DOHH2 (cell line): ENCODE measurements at regions not wholly inside any gene's neighbourhood (a gene's known extent, or its start where the extent isn't known, plus 50 kb on each side); places are given as distances from the start of the nearest gene placed in this dataset.

Source experiments
- H3F3A ChIP-seq: fragments of 200-600 bp; sonication (generic), shearing (Covaris generic); 2 replicates; pipeline ENCODE4 v1.6.0; 2016; ENCODE audit warnings: antibody characterized with exemption, mild to moderate bottlenecking; ENCODE audit not compliant: control insufficient read depth, insufficient read depth
- H3K27ac ChIP-seq: fragments of 200-600 bp; sonication (generic); 2 replicates; pipeline ENCODE4 v1.5.1; 2014; ENCODE audit warnings: low read depth, mild to moderate bottlenecking, low read length, moderate library complexity
- H3K27me3 ChIP-seq: fragments of 200-600 bp; sonication (generic); 2 replicates; pipeline ENCODE4 v1.6.1; 2014; ENCODE audit warnings: mild to moderate bottlenecking, low read length, mixed read lengths; ENCODE audit not compliant: control insufficient read depth
- H3K36me3 ChIP-seq: fragments of 200-600 bp; sonication (generic); 2 replicates; pipeline ENCODE4 v1.6.1; 2014; ENCODE audit warnings: mild to moderate bottlenecking, low read length, moderate library complexity, mixed read lengths; ENCODE audit not compliant: control insufficient read depth
- H3K4me1 ChIP-seq: fragments of 200-600 bp; sonication (generic); 2 replicates; pipeline ENCODE4 v1.6.1; 2014; ENCODE audit warnings: mild to moderate bottlenecking, low read length, mixed read lengths; ENCODE audit not compliant: control insufficient read depth
- H3K4me2 ChIP-seq: fragments of 200-600 bp; sonication (generic); 2 replicates; pipeline ENCODE4 v1.6.0; 2014; ENCODE audit warnings: mild to moderate bottlenecking, low read length, moderate library complexity
- H3K4me3 ChIP-seq: fragments of 200-600 bp; sonication (generic); 2 replicates; pipeline ENCODE4 v1.5.1; 2014; ENCODE audit warnings: mild to moderate bottlenecking, low read length, mixed read lengths
- H3K79me2 ChIP-seq: fragments of 200-600 bp; sonication (generic); 2 replicates; pipeline ENCODE4 v1.6.1; 2014; ENCODE audit warnings: mild to moderate bottlenecking, low read length, mixed read lengths; ENCODE audit not compliant: control insufficient read depth
- H3K9me2 ChIP-seq: fragments of 200-600 bp; sonication (generic); replicated peaks from 2 replicates; pipeline ENCODE4 v1.6.1; 2014; ENCODE audit warnings: mild to moderate bottlenecking, low read length, mixed read lengths; ENCODE audit not compliant: control insufficient read depth
- H3K9me3 ChIP-seq: fragments of 200-600 bp; sonication (generic); 2 replicates; pipeline ENCODE4 v1.6.1; 2014; ENCODE audit warnings: antibody characterized with exemption, low read length, mixed read lengths; ENCODE audit not compliant: control insufficient read depth, insufficient read depth
- H4K20me1 ChIP-seq: fragments of 200-600 bp; sonication (generic); 2 replicates; pipeline ENCODE4 v1.6.0; 2014; ENCODE audit warnings: low read depth, mild to moderate bottlenecking, antibody characterized with exemption, low read length, moderate library complexity; ENCODE audit not compliant: control insufficient read depth, insufficient read depth
- CTCF ChIP-seq: fragments of 200-600 bp; sonication (generic); IDR thresholded peaks from one replicate; pipeline ENCODE4 v1.5.1; 2014; ENCODE audit warnings: antibody characterized with exemption, mild to moderate bottlenecking, low read depth, low read length; ENCODE audit not compliant: poor library complexity, severe bottlenecking
- EZH2phosphoT487 ChIP-seq: fragments of 200-600 bp; sonication (generic); IDR thresholded peaks from 2 replicates; pipeline ENCODE4 v1.6.1; 2017; ENCODE audit warnings: borderline replicate concordance, mild to moderate bottlenecking, antibody characterized with exemption, low read length, moderate library complexity, mixed read lengths

- H3K36me3 ChIP-seq = no peaks in the 10 kb centered on the region
- H3K9me3 ChIP-seq = no peaks in the 10 kb centered on the region
- no peaks in the 10 kb centered on the region for H3K9me2 ChIP-seq
- H3F3A ChIP-seq = no peaks in the 10 kb centered on the region
- H4K20me1 ChIP-seq = no peaks in the 10 kb centered on the region
- no peak overlapping the region for H3K4me2 ChIP-seq
- no peak overlapping the region for H3K4me3 ChIP-seq
- TF ChIP-seq CTCF (no peak), EZH2phosphoT487 (no peak)
- peaks cover 7% of the 10 kb centered on the region; the same call in 1 of the 2 replicates for H3K4me1 ChIP-seq
- H3K27ac ChIP-seq = no peak overlapping the region
- no peaks in the 10 kb centered on the region for H3K79me2 ChIP-seq
- H3K27me3 ChIP-seq = peaks cover 55% of the 10 kb centered on the region
Measured at GRCh38 chr6:166861304-166861703, 95.0 kb downstream of the RNASET2 start.

GRCh38 chr6:166860392-166860791 lies 96.0 kb downstream of the RNASET2 start:
- Histone ChIP-seq H3K4me2 (no peak overlapping the region), H3K27ac (no peak overlapping the region), H3K27me3 (peaks cover 52% of the 10 kb centered on the region), H3K79me2 (no peaks in the 10 kb centered on the region), H3K4me1 (peaks cover 7% of the 10 kb centered on the region; the same call in 1 of the 2 replicates), H3K4me3 (no peak overlapping the region), H3F3A (no peaks in the 10 kb centered on the region), H3K9me2 (no peaks in the 10 kb centered on the region), H3K36me3 (no peaks in the 10 kb centered on the region), H3K9me3 (no peaks in the 10 kb centered on the region), H4K20me1 (no peaks in the 10 kb centered on the region)
- TF ChIP-seq CTCF (no peak), EZH2phosphoT487 (no peak)

- Histone ChIP-seq H3K79me2 (no peaks in the 10 kb centered on the region), H3K27ac (no peak overlapping the region), H3K4me1 (peaks cover 3% of the 10 kb centered on the region; the same call in 1 of the 2 replicates), H3K27me3 (peaks cover 10% of the 10 kb centered on the region), H3K9me3 (no peaks in the 10 kb centered on the region), H3K4me2 (no peak overlapping the region), H3F3A (no peaks in the 10 kb centered on the region), H4K20me1 (no peaks in the 10 kb centered on the region), H3K4me3 (no peak overlapping the region), H3K9me2 (no peaks in the 10 kb centered on the region), H3K36me3 (no peaks in the 10 kb centered on the region)
- TF ChIP-seq EZH2phosphoT487 = no peak
- no peak for TF ChIP-seq CTCF
Measured at GRCh38 chr6:166855416-166855815, 100.9 kb downstream of the RNASET2 start.
